H54 (cell line): ENCODE measurements at regions not wholly inside any gene's neighbourhood (a gene's known extent, or its start where the extent isn't known, plus 50 kb on each side); places are given as distances from the start of the nearest gene placed in this dataset.
"Not testable (repeated sequence)": the region's sequence is repeated elsewhere in the genome, so short reads cannot be mapped to it uniquely, and the experiment has no call there.

Experiments used
- DNase-seq: peaks from one replicate; pipeline ENCODE4 v3.0.0; 2011; ENCODE audit warnings: low spot score, mixed read lengths; ENCODE audit not compliant: insufficient read length
- FAIRE-seq: peaks from 3 replicates; lab custom pipeline; 2011; peaks lifted over from hg19 to GRCh38; lab: Jason Lieb, UNC
- POLR2A ChIP-seq: IDR thresholded peaks from 2 replicates; pipeline ENCODE4 v1.6.1; 2011; ENCODE audit warnings: low read depth, mild to moderate bottlenecking, low read length

DNA sequence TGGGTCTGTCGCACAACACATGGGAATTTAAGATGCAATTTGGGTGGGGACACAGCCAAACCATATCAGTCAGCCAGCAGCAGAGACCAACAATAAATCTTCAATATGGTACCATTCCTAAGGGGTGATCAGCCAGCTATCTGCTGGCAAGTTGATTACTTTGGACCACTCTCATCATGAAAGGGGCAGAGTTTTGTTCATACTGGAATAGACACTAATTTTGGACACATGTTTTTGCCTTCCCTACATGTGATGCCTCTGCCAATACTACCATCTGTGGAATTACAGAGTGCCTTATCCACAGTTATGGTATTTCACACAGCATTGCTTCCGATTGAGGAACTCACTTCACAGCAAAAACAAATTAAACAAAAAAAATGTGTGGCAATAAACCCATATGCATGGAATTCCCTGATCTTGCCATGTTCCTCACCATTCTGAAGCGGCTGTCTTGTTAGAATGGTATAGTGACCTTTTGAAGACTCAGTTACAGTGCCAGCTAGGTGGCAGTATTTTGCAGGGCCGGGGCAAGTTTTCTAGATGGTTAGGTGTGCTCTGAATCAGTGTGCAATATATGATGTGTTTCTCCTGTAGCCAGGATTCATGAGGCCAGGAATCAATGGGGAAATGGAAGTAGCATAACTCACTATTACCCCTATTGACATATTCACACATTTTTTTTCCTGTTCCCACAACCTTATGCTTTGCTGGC, 179.0 kb upstream of the IGF1 start:
- TF ChIP-seq POLR2A = no peak
- no peak for FAIRE-seq
- no peak for DNase-seq

- FAIRE-seq = no peak
Observed at GRCh38 chr12:102653406-102653805, 173.0 kb upstream of the IGF1 start.

DNA sequence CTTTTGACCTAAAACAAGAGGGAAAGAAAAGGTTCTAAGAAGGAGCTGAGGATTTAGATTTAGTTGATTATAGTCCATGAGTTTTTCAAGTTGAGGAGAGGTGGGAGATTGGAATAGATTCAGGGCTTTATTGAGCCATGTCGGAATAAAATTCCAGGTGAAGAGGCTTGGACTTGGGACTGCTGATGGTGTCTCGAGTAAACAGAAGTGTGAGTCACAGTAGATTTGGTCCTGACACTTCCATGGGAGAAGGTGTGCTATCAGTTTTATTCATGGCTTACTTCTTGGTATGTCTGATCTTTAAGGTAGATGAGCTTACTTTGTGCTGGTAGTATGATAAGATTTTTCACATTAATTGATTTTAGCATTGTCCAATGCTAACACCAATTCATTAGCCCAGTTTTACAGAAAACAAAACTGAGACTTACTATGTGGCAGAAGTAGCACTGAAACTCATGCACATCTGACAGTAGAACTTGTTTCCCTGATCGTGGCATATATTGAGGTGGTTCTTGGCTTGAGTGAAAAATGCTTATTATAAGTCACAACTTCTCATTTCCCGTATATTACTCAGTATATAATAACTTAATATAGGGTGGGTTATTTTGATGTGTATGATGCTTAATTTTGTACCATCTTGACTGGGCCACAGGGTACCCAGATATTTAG, 172.4 kb upstream of the IGF1 start:
- FAIRE-seq (no peak), DNase-seq (no peak)
- TF ChIP-seq POLR2A = no peak

More at GRCh38 chr12:102653406-102653805, 173.0 kb upstream of the IGF1 start:
- no peak for TF ChIP-seq POLR2A
- DNase-seq = no peak

- TF ChIP-seq POLR2A = no peak
- FAIRE-seq = no peak
- DNase-seq = no peak
Observed at GRCh38 chr12:102645968-102646367, 165.6 kb upstream of the IGF1 start.

DNA sequence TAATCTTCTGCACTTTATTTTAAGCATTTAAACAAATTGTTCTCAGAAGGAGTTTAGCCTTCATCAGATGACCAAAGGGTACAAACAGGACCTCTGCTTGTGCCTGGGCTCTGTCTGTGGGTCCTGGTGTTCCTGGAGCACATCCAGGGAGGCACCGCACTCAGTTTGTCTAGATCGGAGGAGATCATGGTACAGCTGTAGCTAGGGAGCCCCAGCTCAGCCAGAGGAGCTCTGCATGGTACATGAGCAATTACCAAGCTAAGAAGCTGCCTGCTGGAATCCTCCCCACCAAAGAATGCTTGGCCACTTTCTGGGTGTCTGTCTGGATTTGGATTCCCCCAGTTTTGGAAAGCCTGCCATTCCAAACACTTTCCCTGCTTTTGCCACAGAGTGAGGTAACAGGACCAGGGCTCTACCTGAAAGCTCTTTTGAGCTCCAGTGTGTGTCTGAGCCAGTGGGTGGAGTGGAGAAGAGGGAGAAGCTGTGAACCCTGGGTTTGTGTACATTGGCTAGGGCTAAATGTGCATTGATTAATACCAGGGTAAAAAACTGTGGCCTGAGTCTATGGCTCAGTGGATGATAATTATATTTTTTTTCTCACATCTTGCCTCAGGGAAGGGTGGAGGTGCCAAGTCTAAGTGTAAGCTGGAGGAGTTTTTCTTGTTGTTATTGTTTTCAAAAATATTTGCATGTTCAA, 163.7 kb upstream of the IGF1 start:
- no peak for FAIRE-seq

DNA sequence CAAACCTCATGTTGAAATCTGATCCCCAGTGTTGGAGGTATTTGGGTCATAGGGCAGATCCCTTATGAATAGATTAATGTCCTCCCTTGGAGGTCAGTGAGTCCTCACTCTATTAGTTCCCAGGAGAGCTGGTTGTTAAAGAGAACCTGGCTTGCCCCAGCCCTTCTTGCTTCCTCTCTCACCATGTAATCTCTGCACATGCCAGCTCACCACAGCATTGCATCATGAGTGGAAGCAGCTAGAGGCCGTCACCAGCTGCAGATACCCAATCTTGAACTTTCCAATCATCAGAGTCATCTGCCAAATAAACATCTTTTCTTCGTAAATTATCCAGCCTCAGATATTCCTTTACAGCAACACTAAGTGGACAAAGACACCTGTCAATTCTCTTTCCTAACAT, 161.8 kb upstream of the IGF1 start:
- TF ChIP-seq POLR2A = no peak
- DNase-seq (no peak), FAIRE-seq (no peak)

More for the DNA sequence above, 163.7 kb upstream of the IGF1 start:
- no peak for DNase-seq
- no peak for TF ChIP-seq POLR2A

- FAIRE-seq = not testable (repeated sequence)
Observed at GRCh38 chr12:102640658-102641057, 160.3 kb upstream of the IGF1 start.

GRCh38 chr12:102638777-102639176, 158.4 kb upstream of the IGF1 start:
- no peak for TF ChIP-seq POLR2A
- no peak for FAIRE-seq
- no peak for DNase-seq

More at GRCh38 chr12:102640658-102641057, 160.3 kb upstream of the IGF1 start:
- DNase-seq = not testable (repeated sequence)

GRCh38 chr12:102633981-102634605, 153.7 kb upstream of the IGF1 start:
- DNase-seq = no peak
- FAIRE-seq = no peak
- no peak for TF ChIP-seq POLR2A

- FAIRE-seq (peak; percentile 97), DNase-seq (peak; percentile 32)
- TF ChIP-seq POLR2A = no peak
Observed at GRCh38 chr12:102631274-102631673, 150.9 kb upstream of the IGF1 start.

GRCh38 chr12:102629262-102629888, 149.0 kb upstream of the IGF1 start:
- no peak for FAIRE-seq
- no peak for DNase-seq
- no peak for TF ChIP-seq POLR2A

GRCh38 chr12:102625819-102626218, 145.5 kb upstream of the IGF1 start:
- no peak for FAIRE-seq
- no peak for TF ChIP-seq POLR2A

GRCh38 chr12:102622618-102623017, 142.3 kb upstream of the IGF1 start:
- DNase-seq (no peak), FAIRE-seq (no peak)
- TF ChIP-seq POLR2A = no peak

More at GRCh38 chr12:102625819-102626218, 145.5 kb upstream of the IGF1 start:
- no peak for DNase-seq
